Left lung (tissue), 4 donors: ENCODE measurements at regions not wholly inside any gene's neighbourhood (a gene's known extent, or its start where the extent isn't known, plus 50 kb on each side); places are given as distances from the start of the nearest gene placed in this dataset.
"Not testable (repeated sequence)": the region's sequence is repeated elsewhere in the genome, so short reads cannot be mapped to it uniquely, and the experiment has no call there.

Experiments
- ATAC-seq: fragments of 200-7000 bp; cut with Tn5 transposase; one replicate; pipeline ENCODE4 v1.9.1; 2020; ENCODE audit warnings: moderate library complexity
- DNase-seq, 4 donors: peaks; one replicate each; pipeline ENCODE4 v3.0.0-alpha.2; 2013 to 2020
- H3K27ac ChIP-seq, 2 donors: fragments of 200-600 bp; sonication (generic) in 1 of 2; one replicate each; pipeline versions ENCODE4 v1.5.0 to v1.8.0; 2020 to 2021
- H3K27me3 ChIP-seq, 2 donors: fragments of 200-600 bp; sonication (generic) in 1 of 2; one replicate each; pipeline versions ENCODE4 v1.5.0 to v1.8.0; 2020 to 2021
- H3K36me3 ChIP-seq, 2 donors: fragments of 200-600 bp; sonication (generic) in 1 of 2; one replicate each; pipeline versions ENCODE4 v1.5.0 to v1.8.0; 2020 to 2021
- H3K4me1 ChIP-seq, 2 donors: fragments of 200-600 bp; one replicate each; pipeline ENCODE4 v1.8.0; 2021
- H3K4me3 ChIP-seq, 2 donors: fragments of 200-600 bp; sonication (generic) in 1 of 2; one replicate each; pipeline versions ENCODE4 v1.5.0 to v1.8.0; 2020 to 2021; ENCODE audit warnings: mild to moderate bottlenecking in 1 of 2
- H3K9me3 ChIP-seq, 2 donors: fragments of 200-600 bp; sonication (generic) in 1 of 2; one replicate each; pipeline versions ENCODE4 v1.5.0 to v1.8.0; 2020 to 2021
- CTCF ChIP-seq, 2 donors: fragments of 200-600 bp; sonication (generic) in 1 of 2; IDR thresholded peaks; one replicate each; pipeline versions ENCODE4 v1.5.0 to v1.8.0; 2021; ENCODE audit warnings: antibody characterized with exemption in 2 of 2
- intact Hi-C, 2 donors: fragments of 100-400 bp; cut with DNase I; formaldehyde crosslinking; loops; one replicate each; pipeline versions ENCODE4 v1.11.2 to v1.14.2; 2022
- donor health status: DM: no; HTN: yes; CAD: no.
- donor health status: DM: no; HTN: no; CAD: no.

GRCh38 chr6:106744781-106745180 lies 115.4 kb downstream of the QRSL1 start:
- H3K36me3 ChIP-seq = no peaks in the 10 kb centered on the region
- H3K27me3 ChIP-seq = no peaks in the 10 kb centered on the region
- no peak for TF ChIP-seq CTCF (IDR thresholded peaks at IDR 0.05)
- ATAC-seq (no peak), DNase-seq (no peak)
- no peak overlapping the region for H3K4me3 ChIP-seq
- H3K27ac ChIP-seq = no peak overlapping the region
- intact Hi-C loops = no loop called here
- H3K4me1 ChIP-seq = peaks cover 0 to 2% of the 10 kb centered on the region in 2 donors
- no peaks in the 10 kb centered on the region for H3K9me3 ChIP-seq

- intact Hi-C loops, H3K4me3 ChIP-seq, H3K36me3 ChIP-seq, ATAC-seq, H3K27me3 ChIP-seq, H3K9me3 ChIP-seq, DNase-seq, H3K4me1 ChIP-seq, H3K27ac ChIP-seq: not testable (repeated sequence)
Measured at GRCh38 chr6:106744029-106744428, 114.7 kb downstream of the QRSL1 start.

GRCh38 chr6:106743612-106744011 lies 114.2 kb downstream of the QRSL1 start:
- Histone ChIP-seq H3K4me3 (no peak overlapping the region), H3K36me3 (no peaks in the 10 kb centered on the region), H3K27me3 (no peaks in the 10 kb centered on the region), H3K4me1 (peaks cover 0 to 2% of the 10 kb centered on the region in 2 donors), H3K27ac (no peak overlapping the region), H3K9me3 (no peaks in the 10 kb centered on the region)
- DNase-seq (no peak), ATAC-seq (no peak)
- TF ChIP-seq CTCF (IDR thresholded peaks at IDR 0.05) = no peak
- intact Hi-C loops = no loop called here

GRCh38 chr6:106740287-106740686 lies 110.9 kb downstream of the QRSL1 start:
- intact Hi-C loops = no loop called here
- H3K4me3 ChIP-seq = no peak overlapping the region
- DNase-seq = no peak
- H3K27ac ChIP-seq = no peak overlapping the region
- H3K9me3 ChIP-seq = peaks cover 0 to 2% of the 10 kb centered on the region in 2 donors
- no peak for ATAC-seq
- no peaks in the 10 kb centered on the region for H3K4me1 ChIP-seq
- H3K27me3 ChIP-seq = no peaks in the 10 kb centered on the region
- no peak for TF ChIP-seq CTCF (IDR thresholded peaks at IDR 0.05)
- no peaks in the 10 kb centered on the region for H3K36me3 ChIP-seq

DNA sequence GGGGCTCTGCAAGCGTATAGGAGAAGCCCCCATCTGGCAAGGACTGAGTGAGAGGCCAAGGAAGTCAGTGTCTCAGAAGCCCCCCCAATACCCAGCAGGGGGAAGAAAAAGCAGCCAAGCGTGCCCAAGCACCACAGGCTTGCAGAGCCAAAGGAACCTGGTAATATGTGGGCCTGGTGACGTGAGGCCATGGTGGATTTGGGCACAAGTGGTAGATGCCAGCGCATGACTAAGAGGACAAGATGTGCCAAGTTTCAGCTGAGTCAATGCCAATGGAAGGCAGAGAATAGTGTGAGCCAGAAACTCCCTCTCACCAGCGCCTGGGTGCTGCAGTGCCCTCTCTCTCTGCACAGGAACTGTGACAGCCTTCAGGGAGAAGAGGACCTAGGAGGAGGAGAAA lies 110.0 kb downstream of the QRSL1 start:
- peak; percentile 94 for ATAC-seq
- TF ChIP-seq CTCF (IDR thresholded peaks at IDR 0.05) = no peak
- intact Hi-C loops = no loop called here

DNA sequence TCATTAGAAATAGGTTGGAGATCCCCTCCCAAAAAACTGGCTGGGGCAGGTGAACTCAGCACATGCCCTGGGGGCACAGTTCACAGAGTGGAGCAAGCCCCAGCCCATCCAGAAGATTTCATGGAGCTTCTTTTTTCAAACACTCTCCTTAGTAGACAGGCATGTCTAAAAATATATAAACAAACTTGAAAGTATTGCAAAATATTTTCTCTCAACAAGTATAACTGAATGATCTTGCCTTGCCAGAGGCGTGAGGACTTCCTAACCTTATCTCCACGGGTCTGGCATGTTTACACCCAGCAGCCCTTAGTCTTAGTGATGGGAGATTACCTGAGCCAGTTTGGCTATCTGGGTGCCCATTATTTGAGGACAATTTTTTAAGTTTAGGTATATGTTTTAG lies 107.1 kb downstream of the QRSL1 start:
- H3K9me3 ChIP-seq = peaks cover 0 to 2% of the 10 kb centered on the region in 2 donors
- no peak overlapping the region for H3K27ac ChIP-seq
- no peaks in the 10 kb centered on the region for H3K36me3 ChIP-seq
- TF ChIP-seq CTCF (IDR thresholded peaks at IDR 0.05) = no peak
- intact Hi-C loops = no loop called here
- H3K4me3 ChIP-seq = no peak overlapping the region
- ATAC-seq (peak; percentile 51), DNase-seq (no peak)
- no peaks in the 10 kb centered on the region for H3K4me1 ChIP-seq
- no peaks in the 10 kb centered on the region for H3K27me3 ChIP-seq

More for the DNA sequence above, 110.0 kb downstream of the QRSL1 start:
- Histone ChIP-seq H3K36me3 (no peaks in the 10 kb centered on the region), H3K4me1 (no peaks in the 10 kb centered on the region), H3K9me3 (peaks cover 0 to 2% of the 10 kb centered on the region in 2 donors), H3K4me3 (no peak overlapping the region), H3K27me3 (no peaks in the 10 kb centered on the region), H3K27ac (no peak overlapping the region)
- peak in 1 of 4 donors; percentile 56 for DNase-seq
